NCI-H774 (cell line): ENCODE measurements at regions not wholly inside any gene's neighbourhood (a gene's known extent, or its start where the extent isn't known, plus 50 kb on each side); places are given as distances from the start of the nearest gene placed in this dataset.

Source experiments
- DNase-seq: peaks from one replicate; lab custom pipeline; 2025; lab: John Stamatoyannopoulos, UW

GRCh38 chrX:76228499-76228898 lies 55.6 kb downstream of the PBDC1 start:
- DNase-seq, result no peak

GRCh38 chrX:76248901-76249300 lies 76.0 kb downstream of the PBDC1 start:
- DNase-seq, result no peak

- DNase-seq, result no peak
These were observed 80.6 kb downstream of the PBDC1 start for GRCh38 chrX:76253432-76253831.

- peak; percentile 0 for DNase-seq
These were observed 106.1 kb downstream of the PBDC1 start for GRCh38 chrX:76279007-76279406.
